ENCODE measurements at regions not wholly inside any gene's neighbourhood (a gene's known extent, or its start where the extent isn't known, plus 50 kb on each side); places are given as distances from the start of the nearest gene placed in this dataset.

DNA sequence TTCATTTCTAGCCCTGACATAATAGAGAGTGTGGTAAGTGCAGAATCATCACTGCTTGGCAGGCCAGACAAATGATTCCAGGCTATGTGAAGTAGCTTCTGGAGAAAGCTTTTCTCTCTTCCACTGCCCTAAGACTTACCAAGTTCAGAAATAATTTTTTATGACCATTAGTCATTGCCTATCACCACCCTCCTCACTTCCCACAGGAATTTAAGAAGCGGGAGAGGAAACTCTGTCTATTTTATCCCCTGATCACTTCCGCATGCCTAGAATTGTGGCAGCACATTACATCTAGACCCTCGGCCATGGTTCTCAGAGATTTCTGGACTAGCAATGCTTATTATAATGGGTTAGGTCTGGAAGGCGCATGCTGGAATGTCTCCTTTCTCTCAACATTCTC lies 397.8 kb upstream of the NR2F2 start:
- TF ChIP-seq ATF1 (CRISPR knock-in tag; IDR thresholded peaks at IDR 0.05): no peak
- TF ChIP-seq, protein P1, sequence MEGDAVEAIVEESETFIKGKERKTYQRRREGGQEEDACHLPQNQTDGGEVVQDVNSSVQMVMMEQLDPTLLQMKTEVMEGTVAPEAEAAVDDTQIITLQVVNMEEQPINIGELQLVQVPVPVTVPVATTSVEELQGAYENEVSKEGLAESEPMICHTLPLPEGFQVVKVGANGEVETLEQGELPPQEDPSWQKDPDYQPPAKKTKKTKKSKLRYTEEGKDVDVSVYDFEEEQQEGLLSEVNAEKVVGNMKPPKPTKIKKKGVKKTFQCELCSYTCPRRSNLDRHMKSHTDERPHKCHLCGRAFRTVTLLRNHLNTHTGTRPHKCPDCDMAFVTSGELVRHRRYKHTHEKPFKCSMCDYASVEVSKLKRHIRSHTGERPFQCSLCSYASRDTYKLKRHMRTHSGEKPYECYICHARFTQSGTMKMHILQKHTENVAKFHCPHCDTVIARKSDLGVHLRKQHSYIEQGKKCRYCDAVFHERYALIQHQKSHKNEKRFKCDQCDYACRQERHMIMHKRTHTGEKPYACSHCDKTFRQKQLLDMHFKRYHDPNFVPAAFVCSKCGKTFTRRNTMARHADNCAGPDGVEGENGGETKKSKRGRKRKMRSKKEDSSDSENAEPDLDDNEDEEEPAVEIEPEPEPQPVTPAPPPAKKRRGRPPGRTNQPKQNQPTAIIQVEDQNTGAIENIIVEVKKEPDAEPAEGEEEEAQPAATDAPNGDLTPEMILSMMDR (IDR thresholded peaks at IDR 0.05): no peak
- TF ChIP-seq NR1H2 (CRISPR knock-in tag; IDR thresholded peaks at IDR 0.05): no peak
- TF ChIP-seq ELF4 (CRISPR knock-in tag; IDR thresholded peaks at IDR 0.05; ENCODE audit: low read depth): no peak
